Trophoblast cell (in vitro differentiated cells and primary cell): ENCODE measurements at regions not wholly inside any gene's neighbourhood (a gene's known extent, or its start where the extent isn't known, plus 50 kb on each side); places are given as distances from the start of the nearest gene placed in this dataset.

Experiments used
- DNase-seq, 2 donors: peaks; one replicate each; pipeline ENCODE4 v3.0.0-alpha.2; 2016
- H2AFZ ChIP-seq: 2 replicates; pipeline ENCODE4 v1.6.1; 2013; ENCODE audit warnings: low read length, moderate library complexity, mild to moderate bottlenecking; ENCODE audit not compliant: insufficient read depth, poor library complexity
- H2AK5ac ChIP-seq: 2 replicates; pipeline ENCODE4 v1.6.1; 2013; ENCODE audit warnings: mild to moderate bottlenecking, low read length
- H2BK120ac ChIP-seq: 2 replicates; pipeline ENCODE4 v1.6.1; 2013; ENCODE audit warnings: low read length, mild to moderate bottlenecking, moderate library complexity; ENCODE audit not compliant: insufficient read depth, poor library complexity
- H2BK12ac ChIP-seq: 2 replicates; pipeline ENCODE4 v1.6.1; 2013; ENCODE audit warnings: mild to moderate bottlenecking, low read length, moderate library complexity
- H2BK5ac ChIP-seq: 2 replicates; pipeline ENCODE4 v1.6.1; 2013; ENCODE audit warnings: low read length, low read depth, moderate library complexity, mild to moderate bottlenecking; ENCODE audit not compliant: poor library complexity
- H3K14ac ChIP-seq: 2 replicates; pipeline ENCODE4 v1.6.1; 2013; ENCODE audit warnings: mild to moderate bottlenecking, low read length
- H3K18ac ChIP-seq: 2 replicates; pipeline ENCODE4 v1.6.1; 2013; ENCODE audit warnings: mild to moderate bottlenecking, low read length
- H3K23ac ChIP-seq: 2 replicates; pipeline ENCODE4 v1.6.1; 2013; ENCODE audit warnings: low read length
- H3K27ac ChIP-seq: 2 replicates; pipeline ENCODE4 v1.5.1; 2013; ENCODE audit warnings: low read depth, mild to moderate bottlenecking, inconsistent platforms, low read length, moderate library complexity
- H3K27me3 ChIP-seq: 2 replicates; pipeline ENCODE4 v1.6.1; 2013; ENCODE audit warnings: inconsistent platforms, mild to moderate bottlenecking, low read length, moderate library complexity; ENCODE audit not compliant: insufficient read depth
- H3K36me3 ChIP-seq, 2 experiments: 1 replicate in 1 of 2; 2 replicates in 1 of 2; pipeline ENCODE4 v1.6.1; 2013; ENCODE audit warnings: low read length in 2 of 2, mild to moderate bottlenecking in 2 of 2, moderate library complexity in 1 of 2; ENCODE audit not compliant: insufficient read depth in 2 of 2, control insufficient read depth in 1 of 2
- H3K4ac ChIP-seq: 2 replicates; pipeline ENCODE4 v1.6.1; 2013; ENCODE audit warnings: low read depth, mild to moderate bottlenecking, low read length, moderate library complexity
- H3K4me1 ChIP-seq, 2 experiments: 1 replicate in 1 of 2; 2 replicates in 1 of 2; pipeline ENCODE4 v1.6.1; 2013; ENCODE audit warnings: low read length in 2 of 2, mild to moderate bottlenecking in 2 of 2, moderate library complexity in 1 of 2; ENCODE audit not compliant: insufficient read depth in 2 of 2, control insufficient read depth in 1 of 2
- H3K4me2 ChIP-seq: 2 replicates; pipeline ENCODE4 v1.6.1; 2013; ENCODE audit warnings: inconsistent platforms, mild to moderate bottlenecking, low read length, moderate library complexity
- H3K4me3 ChIP-seq: 2 replicates; pipeline ENCODE4 v1.5.1; 2013; ENCODE audit warnings: mild to moderate bottlenecking, low read depth, low read length, inconsistent platforms
- H3K79me1 ChIP-seq: one replicate; pipeline ENCODE4 v1.6.1; 2013; ENCODE audit warnings: low read length
- H3K79me2 ChIP-seq: 2 replicates; pipeline ENCODE4 v1.6.1; 2013; ENCODE audit warnings: low read length, mild to moderate bottlenecking; ENCODE audit not compliant: control insufficient read depth, insufficient read depth, poor library complexity
- H3K9ac ChIP-seq: 2 replicates; pipeline ENCODE4 v1.6.1; 2013; ENCODE audit warnings: mild to moderate bottlenecking, low read length
- H3K9me3 ChIP-seq: 2 replicates; pipeline ENCODE4 v1.6.1; 2013; ENCODE audit warnings: low read depth, mild to moderate bottlenecking, control low read depth, inconsistent platforms, low read length; ENCODE audit not compliant: insufficient read depth
- H4K12ac ChIP-seq: 2 replicates; pipeline ENCODE4 v1.6.1; 2013; ENCODE audit warnings: low read depth, mild to moderate bottlenecking, low read length, moderate library complexity
- H4K8ac ChIP-seq: 2 replicates; pipeline ENCODE4 v1.6.1; 2013; ENCODE audit warnings: low read depth, mild to moderate bottlenecking, low read length, moderate library complexity
- H4K91ac ChIP-seq: one replicate; pipeline ENCODE4 v1.6.1; 2013; ENCODE audit warnings: low read depth, mild to moderate bottlenecking, low read length, moderate library complexity
- WGBS: extraction: QIAGEN DNeasy Blood & Tissue Kit; methylation state at CpG from one replicate; pipeline ENCODE4 v1.1.7; 2013; ENCODE audit warnings: missing lambda C conversion rate; ENCODE audit not compliant: insufficient read length, insufficient coverage; ENCODE audit errors: extremely low coverage; 5-methylcytosine and 5-hydroxymethylcytosine counted together

GRCh38 chr4:8769645-8770517 is 101.8 kb downstream of the HMX1 start:
- DNase-seq: no peak
- Histone ChIP-seq H2AFZ (no peak overlapping the region), H3K4me3 (no peak overlapping the region), H3K79me2 (no peaks in the 10 kb centered on the region), H4K91ac (no peak overlapping the region), H3K79me1 (no peaks in the 10 kb centered on the region), H2BK120ac (no peak overlapping the region), H4K8ac (no peak overlapping the region), H3K23ac (no peak overlapping the region), H2AK5ac (no peak overlapping the region), H2BK5ac (no peak overlapping the region), H2BK12ac (no peak overlapping the region), H4K12ac (no peak overlapping the region), H3K4ac (no peak overlapping the region), H3K9ac (no peak overlapping the region), H3K9me3 (no peaks in the 10 kb centered on the region), H3K27me3 (no peaks in the 10 kb centered on the region), H3K27ac (no peak overlapping the region), H3K4me1 (no peaks in the 10 kb centered on the region), H3K18ac (no peak overlapping the region), H3K4me2 (no peak overlapping the region), H3K36me3 (no peaks in the 10 kb centered on the region), H3K14ac (no peak overlapping the region)
- no CpG with 5 or more reads among the region's 17 CpGs for WGBS

GRCh38 chr4:8768357-8768999 is 103.2 kb downstream of the HMX1 start:
- WGBS: no CpG with 5 or more reads among the region's 20 CpGs
- Histone ChIP-seq H3K4ac (no peak overlapping the region), H2AFZ (no peak overlapping the region), H4K8ac (no peak overlapping the region), H3K23ac (no peak overlapping the region), H2BK5ac (no peak overlapping the region), H3K14ac (no peak overlapping the region), H4K91ac (no peak overlapping the region), H3K27ac (no peak overlapping the region), H3K18ac (no peak overlapping the region), H3K36me3 (no peaks in the 10 kb centered on the region), H3K79me1 (no peaks in the 10 kb centered on the region), H2BK120ac (no peak overlapping the region), H3K4me3 (no peak overlapping the region), H3K4me2 (no peak overlapping the region), H3K79me2 (no peaks in the 10 kb centered on the region), H3K9ac (no peak overlapping the region), H2BK12ac (no peak overlapping the region), H3K27me3 (no peaks in the 10 kb centered on the region), H3K4me1 (no peaks in the 10 kb centered on the region), H4K12ac (no peak overlapping the region), H3K9me3 (no peaks in the 10 kb centered on the region), H2AK5ac (no peak overlapping the region)
- DNase-seq: no peak

- Histone ChIP-seq H3K4me2 (no peak overlapping the region), H2BK120ac (no peak overlapping the region), H3K4me3 (no peak overlapping the region), H3K79me1 (no peaks in the 10 kb centered on the region), H3K27ac (no peak overlapping the region), H3K36me3 (no peaks in the 10 kb centered on the region), H3K9ac (no peak overlapping the region), H3K79me2 (no peaks in the 10 kb centered on the region), H3K4me1 (no peaks in the 10 kb centered on the region), H3K27me3 (no peaks in the 10 kb centered on the region), H4K12ac (no peak overlapping the region), H4K91ac (no peak overlapping the region), H2AFZ (no peak overlapping the region), H3K18ac (no peak overlapping the region), H3K9me3 (peaks cover 2% of the 10 kb centered on the region), H4K8ac (no peak overlapping the region), H2BK5ac (no peak overlapping the region), H3K4ac (no peak overlapping the region), H3K14ac (no peak overlapping the region), H2BK12ac (no peak overlapping the region), H2AK5ac (no peak overlapping the region), H3K23ac (no peak overlapping the region)
- DNase-seq: no peak
- WGBS: no CpG with 5 or more reads among the region's 12 CpGs
These were observed 105.0 kb downstream of the HMX1 start for GRCh38 chr4:8766610-8767009.

- Histone ChIP-seq H3K4me3 (no peak overlapping the region), H2AFZ (no peak overlapping the region), H4K91ac (no peak overlapping the region), H3K4me2 (no peak overlapping the region), H4K12ac (no peak overlapping the region), H3K18ac (no peak overlapping the region), H3K27me3 (no peaks in the 10 kb centered on the region), H3K36me3 (no peaks in the 10 kb centered on the region), H3K14ac (no peak overlapping the region), H3K27ac (no peak overlapping the region), H3K9me3 (peaks cover 2% of the 10 kb centered on the region), H2BK120ac (no peak overlapping the region), H2AK5ac (no peak overlapping the region), H2BK12ac (no peak overlapping the region), H2BK5ac (no peak overlapping the region), H3K79me2 (no peaks in the 10 kb centered on the region), H3K4me1 (no peaks in the 10 kb centered on the region), H3K79me1 (no peaks in the 10 kb centered on the region), H3K9ac (no peak overlapping the region), H4K8ac (no peak overlapping the region), H3K4ac (no peak overlapping the region), H3K23ac (no peak overlapping the region)
- DNase-seq: no peak
- no CpG with 5 or more reads among the region's 19 CpGs for WGBS
These were observed 105.7 kb downstream of the HMX1 start for GRCh38 chr4:8765631-8766590.
